GM12878 (cell line): ENCODE measurements at regions not wholly inside any gene's neighbourhood (a gene's known extent, or its start where the extent isn't known, plus 50 kb on each side); places are given as distances from the start of the nearest gene placed in this dataset.

Experiments
- ATAC-seq: fragments of 200-7000 bp; cut with Tn5 transposase; 3 replicates; pipeline ENCODE4 v1.9.1; 2020; ENCODE audit warnings: mild to moderate bottlenecking, moderate library complexity
- BruUV-seq: library from RNA; stranded (reverse); fragments of 400-500 nt; replicated peaks from 2 replicates; lab custom pipeline; 2021; lab: Mats Ljungman, UMichigan
- CTCF ChIA-PET: fragments of 300-600 bp; sonication (Branson Sonifier 250); formaldehyde crosslinking; extraction: SDS; loops from one replicate; lab custom pipeline; 2021; ENCODE audit warnings: inconsistent platforms; lab: Yijun Ruan, JAX
- POLR2A ChIA-PET: fragments of 350-600 bp; formaldehyde crosslinking; extraction: SDS; loops from one replicate; lab custom pipeline; 2021; ENCODE audit warnings: inconsistent platforms; lab: Charles Lee
- RAD21 ChIA-PET: fragments of 300-600 bp; sonication (Branson Sonifier 250); formaldehyde crosslinking; loops from one replicate; lab custom pipeline; 2023; ENCODE audit warnings: antibody characterized with exemption; ENCODE audit not compliant: unreplicated experiment; lab: Charles Lee
- SMC1A ChIA-PET: fragments of 300-600 bp; sonication (Branson Sonifier 250); formaldehyde crosslinking; loops from one replicate; lab custom pipeline; 2023; ENCODE audit not compliant: unreplicated experiment, uncharacterized antibody; lab: Charles Lee
- DNase-seq: peaks from one replicate; pipeline ENCODE4 v3.0.0-alpha.2; 2011; ENCODE audit warnings: low read depth, low spot score
- FAIRE-seq: peaks from 3 replicates; lab custom pipeline; 2011; peaks lifted over from hg19 to GRCh38; lab: Jason Lieb, UNC
- H2AFZ ChIP-seq: 2 replicates; pipeline ENCODE4 v1.6.0; 2011; ENCODE audit warnings: low read depth, low read length, control low read depth; ENCODE audit not compliant: control insufficient read depth
- H3K27ac ChIP-seq: 2 replicates; pipeline ENCODE4 v1.5.1; 2011; ENCODE audit warnings: control low read depth; ENCODE audit not compliant: control insufficient read depth, insufficient read depth
- H3K27me3 ChIP-seq, 2 experiments: replicated peaks in 1 of 2; 2 replicates each; pipeline versions ENCODE4 v1.6.0 to v1.6.1; 2011; ENCODE audit warnings: low read length in 1 of 2; ENCODE audit not compliant: control insufficient read depth in 2 of 2, insufficient read depth in 2 of 2
- H3K36me3 ChIP-seq, 2 experiments: 2 replicates each; pipeline ENCODE4 v1.5.1; 2011; ENCODE audit warnings: low read length in 1 of 2; ENCODE audit not compliant: control insufficient read depth in 2 of 2, insufficient read depth in 2 of 2
- H3K4me1 ChIP-seq: 2 replicates; pipeline ENCODE4 v1.6.1; 2011; ENCODE audit warnings: mild to moderate bottlenecking, low read length, moderate library complexity, mixed read lengths; ENCODE audit not compliant: control insufficient read depth, insufficient read depth
- H3K4me2 ChIP-seq: 2 replicates; pipeline ENCODE4 v1.6.0; 2011; ENCODE audit warnings: control low read depth; ENCODE audit not compliant: control insufficient read depth, insufficient read depth
- H3K4me3 ChIP-seq: fragments of 200-600 bp; sonication (generic); 2 replicates; pipeline ENCODE4 v1.5.1; 2016
- H3K79me2 ChIP-seq: 2 replicates; pipeline ENCODE4 v1.6.0; 2011; ENCODE audit warnings: low read length; ENCODE audit not compliant: control insufficient read depth, insufficient read depth
- H3K9ac ChIP-seq: 2 replicates; pipeline ENCODE4 v1.8.0; 2011; ENCODE audit warnings: low read length, control low read depth, mixed read lengths; ENCODE audit not compliant: control insufficient read depth, insufficient read depth
- H3K9me3 ChIP-seq: replicated peaks from 3 replicates; pipeline ENCODE4 v1.5.1; 2011; ENCODE audit warnings: mild to moderate bottlenecking, low read length; ENCODE audit not compliant: control insufficient read depth, insufficient read depth
- H4K20me1 ChIP-seq: 2 replicates; pipeline ENCODE4 v1.6.0; 2011; ENCODE audit not compliant: control insufficient read depth, insufficient read depth
- BMI1 ChIP-seq: fragments of 450-650 bp; IDR thresholded peaks from 2 replicates; pipeline ENCODE4 v1.6.1; 2016; ENCODE audit warnings: mild to moderate bottlenecking, moderate library complexity, borderline replicate concordance
- CBX3 ChIP-seq: fragments of 200-600 bp; sonication (generic); IDR thresholded peaks from 2 replicates; pipeline ENCODE4 v1.6.1; 2016; ENCODE audit warnings: low read depth, borderline replicate concordance
- ETV6 ChIP-seq, 2 experiments: fragments of 450-650 bp in 1 of 2; IDR thresholded peaks in 1 of 2; conservative IDR thresholded peaks in 1 of 2; 2 replicates each; pipeline ENCODE4 v1.6.1; 2014; ENCODE audit warnings: antibody characterized with exemption in 1 of 2, borderline replicate concordance in 1 of 2, low read depth in 1 of 2, mild to moderate bottlenecking in 1 of 2, moderate library complexity in 1 of 2
- POLR2AphosphoS2 ChIP-seq: IDR thresholded peaks from 2 replicates; pipeline ENCODE4 v1.6.1; 2011; ENCODE audit warnings: low read depth, mild to moderate bottlenecking, low read length, improper control_type of control experiment, moderate library complexity
- RBBP5 ChIP-seq: fragments of 200-600 bp; sonication (generic); conservative IDR thresholded peaks from 2 replicates; pipeline ENCODE4 v1.6.1; 2016
- SIN3A ChIP-seq: IDR thresholded peaks from 2 replicates; pipeline ENCODE4 v1.6.1; 2012; ENCODE audit warnings: low read depth, low read length, improper control_type of control experiment
- SPI1 ChIP-seq: IDR thresholded peaks from 2 replicates; pipeline ENCODE4 v1.6.1; 2011; ENCODE audit warnings: low read depth, mild to moderate bottlenecking, low read length, moderate library complexity, borderline replicate concordance; ENCODE audit not compliant: insufficient read depth
- TBL1XR1 ChIP-seq: IDR thresholded peaks from 2 replicates; pipeline ENCODE4 v1.6.1; 2012; ENCODE audit warnings: low read depth, low read length, improper control_type of control experiment
- TCF7 ChIP-seq: IDR thresholded peaks from 2 replicates; pipeline ENCODE4 v1.6.1; 2014; ENCODE audit warnings: antibody characterized with exemption, borderline replicate concordance
- ZBED1 ChIP-seq: IDR thresholded peaks from 2 replicates; pipeline ENCODE4 v1.6.1; 2016; ENCODE audit warnings: borderline replicate concordance
- ZNF207 ChIP-seq: fragments of 450-650 bp; IDR thresholded peaks from 2 replicates; pipeline ENCODE4 v1.6.1; 2014; ENCODE audit warnings: antibody characterized with exemption, mild to moderate bottlenecking, borderline replicate concordance
- WGBS: methylation state at CpG from one replicate; pipeline ENCODE4 v1.1.6; 2016; ENCODE audit warnings: low lambda C conversion rate; ENCODE audit not compliant: insufficient replicate concordance, insufficient coverage; ENCODE audit errors: missing lambda C conversion rate; 5-methylcytosine and 5-hydroxymethylcytosine counted together
- in situ Hi-C: fragments of 300-500 bp; cut with MboI; formaldehyde crosslinking; loops from 9 replicates; pipeline ENCODE4 v1.14.3; 2018; ENCODE audit warnings: mixed read lengths
- intact Hi-C: fragments of 100-400 bp; cut with micrococcal nuclease; formaldehyde crosslinking; loops from one replicate; pipeline ENCODE4 v1.14.2; 2022; ENCODE audit not compliant: unreplicated experiment
- TF ChIP-seq, protein P1 (sequence below): IDR thresholded peaks from 2 replicates; pipeline ENCODE4 v1.6.1; 2012; ENCODE audit warnings: mild to moderate bottlenecking, low read depth, low read length

DNA sequence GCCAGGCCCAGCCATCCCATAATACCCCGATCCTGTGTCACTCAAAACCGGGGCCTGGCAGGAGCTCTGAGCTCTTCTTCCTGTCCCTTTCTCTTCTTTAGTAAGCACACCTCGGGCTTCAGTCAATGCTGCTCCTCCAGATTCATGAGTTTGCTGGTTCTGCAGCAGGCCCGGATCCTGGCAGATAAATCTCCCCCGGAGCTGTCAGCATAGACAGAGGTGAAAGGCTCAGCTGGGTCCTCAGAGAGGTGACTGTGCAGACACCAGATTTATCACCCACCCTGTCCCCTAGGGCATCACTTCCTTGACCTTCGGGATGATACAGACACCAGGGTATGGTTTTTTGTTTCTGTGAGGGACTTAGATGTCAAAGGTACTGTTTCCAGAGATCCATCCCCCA, 242.5 kb upstream of the N4BP1 start (continued):
- TF ChIP-seq ZBED1: no peak
- no peak for TF ChIP-seq SIN3A
- no peak for TF ChIP-seq TBL1XR1
- no peak for TF ChIP-seq CBX3
- TF ChIP-seq SPI1: no peak
- no peak for TF ChIP-seq TCF7
- TF ChIP-seq, all 136 proteins: peak for 0

DNA sequence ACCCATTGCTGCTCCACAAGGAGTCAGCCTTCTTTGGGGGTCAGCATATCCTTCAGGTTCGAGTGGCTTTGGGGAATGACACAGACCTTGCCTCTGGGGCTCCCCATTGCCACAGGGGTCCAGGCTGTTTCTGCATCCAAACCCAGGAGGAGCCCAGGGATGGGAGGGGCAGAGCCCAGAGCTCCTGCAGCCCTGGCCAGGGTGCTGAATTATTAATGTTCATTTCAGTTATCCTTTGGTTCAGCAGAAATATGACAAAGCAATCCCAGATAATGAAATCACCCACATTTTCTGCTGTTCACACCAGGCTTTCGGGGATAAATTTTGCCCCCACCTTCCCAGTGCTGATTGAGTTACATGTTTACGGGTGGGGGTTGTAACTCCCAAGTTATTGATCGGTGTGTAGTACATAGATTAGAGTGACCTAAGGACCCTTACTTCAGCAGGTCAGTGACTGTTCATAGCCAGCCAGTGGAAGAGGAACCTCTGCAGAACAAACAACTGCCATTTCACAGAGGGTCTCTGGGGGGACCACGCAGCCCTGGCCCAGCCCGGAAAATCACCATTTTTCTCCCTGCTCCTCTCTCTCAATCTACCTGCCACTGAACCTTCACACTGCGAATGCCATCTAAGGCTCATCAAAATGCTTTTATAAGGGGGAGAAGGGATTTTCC, 240.3 kb upstream of the N4BP1 start:
- H3K79me2 ChIP-seq: no peaks in the 10 kb centered on the region
- no peak overlapping the region for H3K4me3 ChIP-seq
- BruUV-seq: no TSS peak
- no peak overlapping the region for H3K9ac ChIP-seq
- ATAC-seq: no peak
- ChIA-PET POLR2A (no interaction called here), CTCF (no interaction called here), RAD21 (no interaction called here), SMC1A (no interaction called here)
- no peak for FAIRE-seq
- H3K4me2 ChIP-seq: no peak overlapping the region
- no peaks in the 10 kb centered on the region for H3K9me3 ChIP-seq
- H3K27ac ChIP-seq: no peak overlapping the region
- no peak for DNase-seq
- no peak for TF ChIP-seq ETV6 (conservative IDR thresholded peaks at IDR 0.05 in 1 of 2, IDR thresholded peaks at IDR 0.05 in 1 of 2; ENCODE audit: borderline replicate concordance in 1 of 2, low read depth in 1 of 2)
- no peak for TF ChIP-seq RBBP5
- TF ChIP-seq ZNF207: no peak
- TF ChIP-seq BMI1: no peak
- TF ChIP-seq POLR2AphosphoS2: no peak
- TF ChIP-seq, protein P1, sequence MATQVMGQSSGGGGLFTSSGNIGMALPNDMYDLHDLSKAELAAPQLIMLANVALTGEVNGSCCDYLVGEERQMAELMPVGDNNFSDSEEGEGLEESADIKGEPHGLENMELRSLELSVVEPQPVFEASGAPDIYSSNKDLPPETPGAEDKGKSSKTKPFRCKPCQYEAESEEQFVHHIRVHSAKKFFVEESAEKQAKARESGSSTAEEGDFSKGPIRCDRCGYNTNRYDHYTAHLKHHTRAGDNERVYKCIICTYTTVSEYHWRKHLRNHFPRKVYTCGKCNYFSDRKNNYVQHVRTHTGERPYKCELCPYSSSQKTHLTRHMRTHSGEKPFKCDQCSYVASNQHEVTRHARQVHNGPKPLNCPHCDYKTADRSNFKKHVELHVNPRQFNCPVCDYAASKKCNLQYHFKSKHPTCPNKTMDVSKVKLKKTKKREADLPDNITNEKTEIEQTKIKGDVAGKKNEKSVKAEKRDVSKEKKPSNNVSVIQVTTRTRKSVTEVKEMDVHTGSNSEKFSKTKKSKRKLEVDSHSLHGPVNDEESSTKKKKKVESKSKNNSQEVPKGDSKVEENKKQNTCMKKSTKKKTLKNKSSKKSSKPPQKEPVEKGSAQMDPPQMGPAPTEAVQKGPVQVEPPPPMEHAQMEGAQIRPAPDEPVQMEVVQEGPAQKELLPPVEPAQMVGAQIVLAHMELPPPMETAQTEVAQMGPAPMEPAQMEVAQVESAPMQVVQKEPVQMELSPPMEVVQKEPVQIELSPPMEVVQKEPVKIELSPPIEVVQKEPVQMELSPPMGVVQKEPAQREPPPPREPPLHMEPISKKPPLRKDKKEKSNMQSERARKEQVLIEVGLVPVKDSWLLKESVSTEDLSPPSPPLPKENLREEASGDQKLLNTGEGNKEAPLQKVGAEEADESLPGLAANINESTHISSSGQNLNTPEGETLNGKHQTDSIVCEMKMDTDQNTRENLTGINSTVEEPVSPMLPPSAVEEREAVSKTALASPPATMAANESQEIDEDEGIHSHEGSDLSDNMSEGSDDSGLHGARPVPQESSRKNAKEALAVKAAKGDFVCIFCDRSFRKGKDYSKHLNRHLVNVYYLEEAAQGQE: peak; percentile 66; the same call in 1 of the 2 replicates
- in situ Hi-C loops (no loop called here), intact Hi-C loops (no loop called here)
- H2AFZ ChIP-seq: no peak overlapping the region
- no peaks in the 10 kb centered on the region for H3K4me1 ChIP-seq
- 29% methylated on average over 7 of the region's 7 CpGs for WGBS
- no peaks in the 10 kb centered on the region; a peak in 1 of 4 replicates for H3K27me3 ChIP-seq
- H3K36me3 ChIP-seq: no peaks in the 10 kb centered on the region
- no peaks in the 10 kb centered on the region for H4K20me1 ChIP-seq
